ENCODE measurements at regions not wholly inside any gene's neighbourhood (a gene's known extent, or its start where the extent isn't known, plus 50 kb on each side); places are given as distances from the start of the nearest gene placed in this dataset.

GRCh38 chr16:51426276-51426675 is 275.2 kb upstream of the SALL1 start:
- TF ChIP-seq YY1 (IDR thresholded peaks at IDR 0.05; ENCODE audit: low read depth), result no peak
- no peak for TF ChIP-seq EGR1 (IDR thresholded peaks at IDR 0.05)
- no peak for TF ChIP-seq EP300 (IDR thresholded peaks at IDR 0.05; ENCODE audit: borderline replicate concordance)
- TF ChIP-seq, protein P1, sequence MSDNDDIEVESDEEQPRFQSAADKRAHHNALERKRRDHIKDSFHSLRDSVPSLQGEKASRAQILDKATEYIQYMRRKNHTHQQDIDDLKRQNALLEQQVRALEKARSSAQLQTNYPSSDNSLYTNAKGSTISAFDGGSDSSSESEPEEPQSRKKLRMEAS (IDR thresholded peaks at IDR 0.05), result no peak
- TF ChIP-seq CEBPB (IDR thresholded peaks at IDR 0.05), result no peak
- TF ChIP-seq, protein P2, sequence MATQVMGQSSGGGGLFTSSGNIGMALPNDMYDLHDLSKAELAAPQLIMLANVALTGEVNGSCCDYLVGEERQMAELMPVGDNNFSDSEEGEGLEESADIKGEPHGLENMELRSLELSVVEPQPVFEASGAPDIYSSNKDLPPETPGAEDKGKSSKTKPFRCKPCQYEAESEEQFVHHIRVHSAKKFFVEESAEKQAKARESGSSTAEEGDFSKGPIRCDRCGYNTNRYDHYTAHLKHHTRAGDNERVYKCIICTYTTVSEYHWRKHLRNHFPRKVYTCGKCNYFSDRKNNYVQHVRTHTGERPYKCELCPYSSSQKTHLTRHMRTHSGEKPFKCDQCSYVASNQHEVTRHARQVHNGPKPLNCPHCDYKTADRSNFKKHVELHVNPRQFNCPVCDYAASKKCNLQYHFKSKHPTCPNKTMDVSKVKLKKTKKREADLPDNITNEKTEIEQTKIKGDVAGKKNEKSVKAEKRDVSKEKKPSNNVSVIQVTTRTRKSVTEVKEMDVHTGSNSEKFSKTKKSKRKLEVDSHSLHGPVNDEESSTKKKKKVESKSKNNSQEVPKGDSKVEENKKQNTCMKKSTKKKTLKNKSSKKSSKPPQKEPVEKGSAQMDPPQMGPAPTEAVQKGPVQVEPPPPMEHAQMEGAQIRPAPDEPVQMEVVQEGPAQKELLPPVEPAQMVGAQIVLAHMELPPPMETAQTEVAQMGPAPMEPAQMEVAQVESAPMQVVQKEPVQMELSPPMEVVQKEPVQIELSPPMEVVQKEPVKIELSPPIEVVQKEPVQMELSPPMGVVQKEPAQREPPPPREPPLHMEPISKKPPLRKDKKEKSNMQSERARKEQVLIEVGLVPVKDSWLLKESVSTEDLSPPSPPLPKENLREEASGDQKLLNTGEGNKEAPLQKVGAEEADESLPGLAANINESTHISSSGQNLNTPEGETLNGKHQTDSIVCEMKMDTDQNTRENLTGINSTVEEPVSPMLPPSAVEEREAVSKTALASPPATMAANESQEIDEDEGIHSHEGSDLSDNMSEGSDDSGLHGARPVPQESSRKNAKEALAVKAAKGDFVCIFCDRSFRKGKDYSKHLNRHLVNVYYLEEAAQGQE (IDR thresholded peaks at IDR 0.05; ENCODE audit: low read depth), result no peak
- TF ChIP-seq ZBTB7A (IDR thresholded peaks at IDR 0.05; ENCODE audit: low read depth), result no peak
- TF ChIP-seq USF1 (IDR thresholded peaks at IDR 0.05), result no peak
- no peak for TF ChIP-seq RAD21 (IDR thresholded peaks at IDR 0.05; ENCODE audit: low read depth)
- TF ChIP-seq NFIC (IDR thresholded peaks at IDR 0.05), result no peak
- no peak for TF ChIP-seq TAF1 (IDR thresholded peaks at IDR 0.05; ENCODE audit: low read depth)
